NK-92 treated with Interleukin-12 subunit alpha and Interleukin-12 subunit beta, amount 100 ng/mL, for 24 hours (cell line): ENCODE measurements at regions not wholly inside any gene's neighbourhood (a gene's known extent, or its start where the extent isn't known, plus 50 kb on each side); places are given as distances from the start of the nearest gene placed in this dataset.

Experiments
- DNase-seq: peaks from one replicate; lab custom pipeline; 2025; lab: John Stamatoyannopoulos, UW

- no peak for DNase-seq
These were observed 1521.0 kb downstream of the UQCRFS1 start for GRCh38 chr19:27691991-27692390.

GRCh38 chr19:27689734-27690241 lies 1523.2 kb downstream of the UQCRFS1 start:
- DNase-seq: no peak

DNA sequence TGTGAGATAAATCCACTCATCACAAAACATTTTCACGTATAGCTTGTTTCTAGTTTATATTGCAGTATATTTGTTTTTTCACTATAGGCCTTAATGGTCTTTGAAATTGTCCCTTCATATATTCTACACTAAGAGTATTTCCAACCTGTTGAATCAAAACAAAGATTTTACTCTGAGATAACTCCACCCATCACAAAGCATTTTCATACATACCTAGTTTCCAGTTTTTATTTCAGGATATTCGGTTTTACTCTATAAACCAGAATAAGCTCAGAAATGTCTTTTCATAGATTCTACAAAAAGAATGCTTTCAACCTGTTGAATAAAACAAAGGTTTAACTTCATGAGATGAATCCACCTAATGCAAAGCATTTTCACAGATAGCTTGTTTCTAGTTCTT lies 1528.7 kb downstream of the UQCRFS1 start:
- no peak for DNase-seq

- DNase-seq: no peak
These were observed 1531.0 kb downstream of the UQCRFS1 start for GRCh38 chr19:27681972-27682371.

DNA sequence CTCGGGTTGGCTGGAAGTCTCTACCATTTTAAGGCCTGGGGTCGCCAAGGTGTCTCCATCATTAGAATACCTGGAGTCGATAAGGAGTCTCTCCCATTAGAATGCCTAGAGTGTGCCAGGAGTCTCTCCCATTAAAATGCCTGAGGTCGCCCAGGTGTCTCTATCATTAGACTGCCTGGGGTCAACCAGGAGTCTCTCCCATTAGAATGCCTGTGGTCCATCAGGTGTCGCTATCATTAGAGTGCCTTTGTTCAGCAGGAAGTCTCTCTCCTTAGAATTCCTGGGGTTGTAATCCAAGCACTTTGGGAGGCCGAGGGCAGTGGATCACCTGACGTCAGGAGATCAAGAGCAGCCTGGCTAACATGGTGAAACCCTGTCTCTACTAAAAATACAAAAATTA lies 1533.0 kb downstream of the UQCRFS1 start:
- no peak for DNase-seq

DNA sequence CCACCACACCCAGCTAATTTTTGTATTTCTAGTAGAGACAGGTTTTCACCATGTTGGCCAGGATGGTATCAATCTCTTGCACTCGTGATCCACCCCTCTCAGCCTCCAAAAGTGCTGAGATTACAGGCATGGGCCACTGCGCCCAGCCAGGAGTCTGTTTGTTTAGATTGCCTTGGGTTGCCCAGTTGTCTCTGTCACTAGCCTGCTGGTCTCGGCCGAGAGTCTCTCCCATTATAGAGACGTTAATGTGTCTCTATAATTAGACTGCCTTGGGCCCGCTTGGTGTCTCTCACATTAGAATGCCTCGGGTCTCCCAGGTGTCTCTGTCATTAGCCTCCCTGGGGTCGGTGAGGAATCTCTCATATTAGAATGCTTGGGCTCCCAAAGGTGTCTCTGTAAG lies 1533.6 kb downstream of the UQCRFS1 start:
- no peak for DNase-seq

- no peak for DNase-seq
These were observed 1536.1 kb downstream of the UQCRFS1 start for GRCh38 chr19:27676877-27677276.

DNA sequence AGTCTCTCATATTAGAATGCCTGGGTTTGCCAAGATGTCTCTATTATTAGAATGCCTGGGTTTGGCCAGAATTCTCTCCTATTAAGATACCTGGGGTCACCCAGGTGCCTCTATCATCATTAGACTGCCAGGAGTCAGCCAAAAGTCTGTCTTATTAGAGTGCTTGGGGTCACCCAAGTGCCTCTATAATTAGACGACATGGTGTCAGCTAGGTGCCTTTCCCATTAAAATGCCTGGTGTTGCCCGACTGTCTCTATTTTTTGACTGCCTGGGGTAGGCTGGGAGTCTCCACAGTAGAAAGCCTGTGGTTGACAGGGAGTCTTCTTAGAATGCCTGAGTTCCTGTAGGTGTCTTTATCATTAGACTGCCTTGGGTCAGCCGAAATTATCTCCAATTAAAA lies 1536.6 kb downstream of the UQCRFS1 start:
- no peak for DNase-seq

DNA sequence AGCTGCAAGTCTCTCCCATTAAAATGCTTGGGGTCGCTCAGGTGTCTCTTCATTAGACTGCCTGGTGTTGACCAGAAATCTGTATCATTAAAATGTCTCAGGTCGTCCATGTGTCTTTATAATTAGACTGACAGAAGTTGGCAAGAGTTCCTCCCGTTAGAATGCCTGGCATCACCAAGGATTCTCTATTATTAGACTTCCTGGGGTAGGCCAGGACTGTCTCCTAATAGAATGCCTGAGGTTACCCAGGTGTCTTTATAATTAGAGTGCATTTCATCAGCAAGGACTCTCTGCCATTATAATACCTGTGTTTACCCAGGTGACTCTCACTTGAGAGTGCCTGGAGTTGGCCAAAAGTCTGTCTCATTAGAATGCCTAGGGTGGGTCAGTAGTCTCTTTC lies 1537.2 kb downstream of the UQCRFS1 start:
- no peak for DNase-seq

DNA sequence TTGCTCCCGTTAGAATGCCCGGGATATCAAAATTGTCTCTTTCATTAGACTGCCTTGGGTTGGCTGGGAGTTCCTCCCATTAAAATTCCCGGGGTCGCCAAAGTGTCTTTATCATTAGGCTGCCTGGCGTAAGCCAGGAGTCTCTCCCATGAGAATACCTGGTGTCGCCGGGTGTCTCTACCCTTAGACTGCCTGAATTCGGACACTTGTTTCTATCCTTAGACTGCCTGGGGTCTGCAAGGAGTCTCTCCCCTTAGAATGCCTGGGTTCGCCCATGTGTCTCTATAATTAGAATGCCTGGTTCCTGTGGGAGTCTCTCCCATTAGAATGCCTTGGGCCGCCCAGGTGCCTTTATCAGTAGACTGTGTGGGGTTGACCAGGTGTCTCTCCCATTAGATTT lies 1538.2 kb downstream of the UQCRFS1 start:
- DNase-seq: no peak

GRCh38 chr19:27673986-27674385 lies 1539.0 kb downstream of the UQCRFS1 start:
- DNase-seq: no peak

DNA sequence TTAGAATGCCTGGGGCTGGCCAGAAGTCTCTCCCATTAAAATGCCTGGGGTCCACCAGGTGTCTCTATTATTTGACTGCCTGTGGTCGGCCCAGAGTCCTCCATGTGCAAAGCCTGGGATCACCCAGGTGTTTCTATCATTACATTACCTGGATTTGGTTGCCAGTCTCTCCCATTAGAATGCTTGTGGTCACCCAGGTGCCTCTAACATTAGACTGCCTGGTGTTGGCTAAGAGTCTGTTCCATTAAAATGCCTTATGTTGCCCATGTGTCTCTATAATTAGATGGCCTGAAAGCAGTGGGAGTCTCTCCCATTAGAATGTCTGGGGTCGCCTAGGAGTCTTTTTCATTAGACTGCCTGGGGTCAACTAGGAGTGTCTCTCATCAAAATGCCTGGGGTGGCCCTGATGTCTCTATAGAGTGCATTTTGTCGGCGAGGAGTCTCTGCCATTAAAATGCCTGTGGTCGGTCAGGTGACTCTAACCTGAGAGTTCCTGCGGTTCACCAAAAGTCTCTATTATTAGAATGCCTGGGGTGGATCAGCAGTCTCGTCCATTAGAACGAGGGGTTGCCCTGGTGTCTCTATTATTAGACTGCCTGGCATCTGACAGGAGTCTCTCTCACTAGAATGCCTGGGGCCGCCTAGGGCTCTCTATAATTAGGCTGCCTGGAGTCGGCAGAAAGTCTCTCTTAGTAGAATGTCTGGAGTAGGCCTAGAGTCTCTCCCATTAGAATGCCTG lies 1540.5 kb downstream of the UQCRFS1 start:
- DNase-seq: no peak

GRCh38 chr19:27671876-27672275 lies 1541.1 kb downstream of the UQCRFS1 start:
- DNase-seq: no peak

DNA sequence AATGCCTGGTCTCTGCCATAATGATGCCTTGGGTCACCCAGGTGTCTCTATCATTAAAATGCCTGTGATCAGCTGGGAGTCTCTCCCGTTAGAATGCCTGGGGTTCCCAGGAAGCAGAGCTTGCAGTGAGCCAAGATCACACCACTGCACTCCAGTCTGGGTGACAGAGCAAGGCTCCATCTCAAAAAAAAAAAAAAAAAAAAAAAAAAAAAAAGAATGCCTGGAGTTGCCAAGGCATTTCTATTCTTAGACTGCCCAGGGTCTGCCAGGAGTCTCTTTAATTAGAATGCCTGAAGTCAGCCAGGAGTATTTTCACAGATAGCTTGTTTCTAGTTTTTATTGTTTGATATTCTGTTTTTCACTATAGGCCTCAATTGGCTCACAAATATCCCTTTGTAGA lies 1552.5 kb downstream of the UQCRFS1 start:
- no peak for DNase-seq

- DNase-seq: no peak
These were observed 1555.5 kb downstream of the UQCRFS1 start for GRCh38 chr19:27657271-27658051.

GRCh38 chr19:27654266-27654990 lies 1558.5 kb downstream of the UQCRFS1 start:
- DNase-seq: no peak

DNA sequence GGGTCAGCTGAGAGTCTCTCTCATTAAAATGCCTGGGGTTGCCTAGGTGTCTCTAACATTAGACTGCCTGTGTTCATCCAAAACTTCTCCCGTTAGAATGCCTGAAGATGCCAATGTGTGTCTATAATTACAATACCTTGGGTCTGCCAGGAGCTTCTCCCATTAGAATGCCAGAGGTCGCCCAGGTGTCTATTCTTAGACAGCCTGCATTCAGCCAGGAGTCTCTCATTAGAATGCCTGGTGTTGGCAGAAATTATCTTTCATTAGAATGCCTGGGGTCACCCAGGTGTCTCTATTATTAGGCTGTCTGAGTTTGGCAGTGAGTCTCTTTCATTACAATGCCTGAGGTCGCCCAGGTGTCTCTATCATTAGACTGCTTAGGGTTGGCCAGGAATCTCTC lies 1560.2 kb downstream of the UQCRFS1 start:
- no peak for DNase-seq

- no peak for DNase-seq
These were observed 1560.7 kb downstream of the UQCRFS1 start for GRCh38 chr19:27652281-27652680.

DNA sequence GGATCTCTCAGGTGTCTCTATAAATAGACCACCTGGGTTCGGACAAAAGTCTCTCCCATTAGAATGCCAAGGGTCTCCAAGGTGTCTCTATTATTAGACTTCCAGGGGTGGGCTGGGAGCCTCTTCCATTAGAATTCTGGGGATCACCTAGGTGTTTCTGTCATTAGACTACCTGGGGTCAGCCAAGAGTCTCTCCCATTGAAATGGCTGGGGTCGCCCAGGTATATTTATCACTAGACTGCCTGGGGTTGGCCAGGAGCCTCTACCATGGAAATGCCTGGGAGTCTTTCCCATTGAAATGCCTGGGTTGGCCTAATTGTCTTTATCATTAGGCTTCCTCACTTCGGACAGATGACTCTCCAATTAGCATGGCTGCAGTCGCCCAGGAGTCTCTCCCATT lies 1565.5 kb downstream of the UQCRFS1 start:
- DNase-seq: no peak

GRCh38 chr19:27635401-27635800 lies 1577.5 kb downstream of the UQCRFS1 start:
- no peak for DNase-seq

GRCh38 chr19:27618006-27618405 lies 1594.9 kb downstream of the UQCRFS1 start:
- DNase-seq: no peak

GRCh38 chr19:27580906-27581305 lies 1632.0 kb downstream of the UQCRFS1 start:
- DNase-seq: no peak
